ENCODE measurements at regions not wholly inside any gene's neighbourhood (a gene's known extent, or its start where the extent isn't known, plus 50 kb on each side); places are given as distances from the start of the nearest gene placed in this dataset.

DNA sequence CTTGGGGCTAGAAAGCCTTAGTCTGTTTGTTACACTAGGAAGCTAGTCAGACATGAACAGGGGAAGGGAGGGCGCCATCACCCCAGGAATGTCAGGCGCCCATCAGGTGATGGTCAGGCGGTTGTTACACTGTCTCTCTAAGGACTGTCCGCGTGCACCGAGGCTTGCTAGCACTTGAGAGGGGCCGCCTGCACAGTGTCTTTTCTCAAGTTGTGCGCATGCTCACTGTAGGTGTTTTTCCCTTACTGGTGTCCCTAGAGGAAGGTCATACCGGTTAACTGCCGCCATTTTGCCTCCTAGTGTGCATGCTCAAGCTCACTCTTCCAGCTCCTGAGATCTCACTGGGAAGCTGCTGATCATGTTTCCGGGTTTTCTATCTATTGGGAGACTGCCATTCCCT lies 855.0 kb upstream of the TMEM132C start:
- no peak overlapping the region for H3K4me3 ChIP-seq (ENCODE audit: low read depth, low read length)
- TF ChIP-seq, protein P1, sequence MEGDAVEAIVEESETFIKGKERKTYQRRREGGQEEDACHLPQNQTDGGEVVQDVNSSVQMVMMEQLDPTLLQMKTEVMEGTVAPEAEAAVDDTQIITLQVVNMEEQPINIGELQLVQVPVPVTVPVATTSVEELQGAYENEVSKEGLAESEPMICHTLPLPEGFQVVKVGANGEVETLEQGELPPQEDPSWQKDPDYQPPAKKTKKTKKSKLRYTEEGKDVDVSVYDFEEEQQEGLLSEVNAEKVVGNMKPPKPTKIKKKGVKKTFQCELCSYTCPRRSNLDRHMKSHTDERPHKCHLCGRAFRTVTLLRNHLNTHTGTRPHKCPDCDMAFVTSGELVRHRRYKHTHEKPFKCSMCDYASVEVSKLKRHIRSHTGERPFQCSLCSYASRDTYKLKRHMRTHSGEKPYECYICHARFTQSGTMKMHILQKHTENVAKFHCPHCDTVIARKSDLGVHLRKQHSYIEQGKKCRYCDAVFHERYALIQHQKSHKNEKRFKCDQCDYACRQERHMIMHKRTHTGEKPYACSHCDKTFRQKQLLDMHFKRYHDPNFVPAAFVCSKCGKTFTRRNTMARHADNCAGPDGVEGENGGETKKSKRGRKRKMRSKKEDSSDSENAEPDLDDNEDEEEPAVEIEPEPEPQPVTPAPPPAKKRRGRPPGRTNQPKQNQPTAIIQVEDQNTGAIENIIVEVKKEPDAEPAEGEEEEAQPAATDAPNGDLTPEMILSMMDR (IDR thresholded peaks at IDR 0.05; ENCODE audit: borderline replicate concordance, insufficient read depth, low read depth, low read length), result no peak

DNA sequence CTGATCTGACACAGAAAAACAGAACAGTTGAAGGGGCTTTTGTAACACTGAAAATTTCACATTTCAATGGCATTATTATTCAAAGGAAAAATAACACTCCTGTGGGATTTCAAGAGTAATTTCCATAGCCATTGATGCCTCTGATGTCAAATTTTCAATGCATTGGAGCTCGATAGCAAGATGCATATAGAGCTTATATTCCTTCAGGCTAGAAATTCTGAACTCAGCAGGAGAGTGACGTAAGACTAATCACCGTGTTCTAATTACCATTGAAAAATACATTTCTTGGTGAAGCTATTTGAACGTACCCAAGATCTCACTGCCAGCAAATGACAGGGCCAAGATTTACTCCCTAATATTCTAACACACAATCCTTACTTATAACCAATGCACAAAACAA lies 854.1 kb upstream of the TMEM132C start:
- TF ChIP-seq, protein P1 (IDR thresholded peaks at IDR 0.05; ENCODE audit: borderline replicate concordance, insufficient read depth, low read depth, low read length), result no peak
- H3K4me3 ChIP-seq (ENCODE audit: low read depth, low read length), result no peak overlapping the region

DNA sequence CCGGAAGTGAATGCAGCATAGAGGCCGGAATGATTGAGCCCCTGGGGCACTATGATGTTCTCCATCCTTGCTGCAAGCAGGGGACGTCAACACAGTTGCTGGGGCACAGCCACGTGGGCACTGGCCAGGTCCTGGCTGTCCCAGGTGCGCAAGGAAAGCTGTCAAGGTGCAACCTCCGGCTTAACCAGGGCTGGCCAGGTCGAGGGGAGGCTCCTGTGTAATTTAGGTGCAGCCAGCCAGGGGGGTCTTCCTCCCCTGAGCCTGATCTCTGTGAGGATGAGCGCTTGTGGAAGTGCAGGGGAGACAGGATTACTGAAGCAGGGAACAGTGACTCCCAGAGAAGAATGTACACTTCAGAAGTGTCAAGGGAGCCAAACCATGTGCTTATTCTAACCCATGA lies 852.8 kb upstream of the TMEM132C start:
- H3K4me3 ChIP-seq (ENCODE audit: low read depth, low read length), result no peak overlapping the region

DNA sequence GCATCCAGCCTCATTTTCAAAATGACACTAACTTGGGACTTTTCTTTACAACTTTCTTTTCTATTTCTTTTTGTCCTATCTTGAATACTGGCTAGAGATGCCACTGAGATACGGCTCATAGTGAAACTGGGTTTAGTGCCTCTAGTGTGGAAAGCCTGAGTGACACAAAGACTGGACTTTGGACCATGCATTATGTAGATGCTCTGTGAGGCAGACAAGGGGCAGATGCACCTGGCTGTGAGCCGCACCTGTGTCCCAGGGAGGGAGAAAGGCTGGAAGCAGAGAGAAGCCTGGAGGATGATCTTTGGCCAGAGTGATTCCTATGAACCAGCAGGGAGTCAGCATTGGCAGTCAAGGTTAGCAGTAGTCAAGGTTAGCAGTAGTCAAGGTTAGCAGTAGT lies 852.3 kb upstream of the TMEM132C start:
- TF ChIP-seq, protein P1 (IDR thresholded peaks at IDR 0.05; ENCODE audit: borderline replicate concordance, insufficient read depth, low read depth, low read length), result no peak
- H3K4me3 ChIP-seq (ENCODE audit: low read depth, low read length), result no peak overlapping the region

More for the DNA sequence above, 852.8 kb upstream of the TMEM132C start:
- TF ChIP-seq, protein P1 (IDR thresholded peaks at IDR 0.05; ENCODE audit: borderline replicate concordance, insufficient read depth, low read depth, low read length), result no peak

DNA sequence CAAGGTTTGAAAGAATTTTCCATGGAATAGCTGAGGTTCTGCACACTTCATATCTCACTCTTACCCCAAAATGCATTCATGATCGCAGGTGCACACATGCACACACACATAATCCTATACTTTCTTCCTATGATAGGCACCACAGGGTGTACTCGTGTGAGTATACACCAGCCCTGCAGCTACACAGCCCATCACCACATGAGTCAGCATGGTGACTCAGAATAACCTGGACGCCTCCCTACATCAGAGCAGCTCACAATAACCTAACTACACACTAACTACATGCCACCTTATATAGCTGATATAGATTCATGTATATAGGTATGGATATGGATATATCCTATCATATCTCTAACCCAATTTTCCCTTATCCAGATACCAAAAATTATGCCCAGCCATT lies 850.2 kb upstream of the TMEM132C start:
- TF ChIP-seq, protein P1 (IDR thresholded peaks at IDR 0.05; ENCODE audit: borderline replicate concordance, insufficient read depth, low read depth, low read length), result no peak
- H3K4me3 ChIP-seq (ENCODE audit: low read depth, low read length), result no peak overlapping the region

DNA sequence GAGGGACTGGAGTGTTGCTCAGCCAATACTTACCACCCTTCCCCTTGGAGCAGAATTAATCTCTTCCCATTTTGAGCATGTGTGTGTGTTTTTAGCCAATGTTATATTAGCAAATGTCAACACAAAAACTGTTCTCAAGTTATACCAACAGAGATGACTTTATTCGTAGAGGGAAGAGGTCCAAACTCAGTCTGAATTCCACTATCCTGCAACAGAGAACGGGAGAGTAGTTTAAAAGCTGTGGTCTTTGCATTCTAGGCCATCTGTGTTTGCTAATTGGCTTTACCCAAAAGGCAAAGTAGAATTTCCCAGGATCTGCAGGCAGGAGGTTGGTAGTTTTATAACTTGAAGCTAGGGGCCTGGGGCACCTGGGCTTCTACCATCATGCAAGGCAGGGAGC lies 847.9 kb upstream of the TMEM132C start:
- H3K4me3 ChIP-seq (ENCODE audit: low read depth, low read length), result no peak overlapping the region
- TF ChIP-seq, protein P1 (IDR thresholded peaks at IDR 0.05; ENCODE audit: borderline replicate concordance, insufficient read depth, low read depth, low read length), result no peak

DNA sequence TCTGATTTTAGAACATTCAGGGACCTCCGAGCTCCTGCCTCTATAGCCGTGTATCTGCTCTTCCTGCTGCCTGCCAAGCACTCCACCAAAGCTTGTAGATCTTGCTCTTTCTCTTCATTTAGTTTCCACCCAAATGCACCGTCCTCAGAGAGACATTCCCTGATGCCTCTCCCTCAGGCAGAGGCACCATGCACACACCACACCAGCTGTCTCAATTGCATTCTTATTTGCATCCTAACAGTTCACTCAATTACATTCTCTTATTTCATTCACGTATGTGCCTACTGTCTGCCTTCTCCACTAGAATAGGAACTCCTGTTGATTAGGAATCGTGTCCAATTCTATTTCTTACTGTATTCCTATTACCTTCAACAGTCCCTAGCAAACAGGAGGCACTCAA lies 845.4 kb upstream of the TMEM132C start:
- TF ChIP-seq, protein P1 (IDR thresholded peaks at IDR 0.05; ENCODE audit: borderline replicate concordance, insufficient read depth, low read depth, low read length), result no peak
- no peak overlapping the region for H3K4me3 ChIP-seq (ENCODE audit: low read depth, low read length)

Measured in GM12875 (cell line).